SK-N-SH (cell line): ENCODE measurements at regions not wholly inside any gene's neighbourhood (a gene's known extent, or its start where the extent isn't known, plus 50 kb on each side); places are given as distances from the start of the nearest gene placed in this dataset.

Source experiments
- CTCF ChIP-seq: fragments of 200-600 bp; sonication (generic); IDR thresholded peaks from 2 replicates; pipeline ENCODE4 v1.6.1; 2017; ENCODE audit warnings: antibody characterized with exemption, mild to moderate bottlenecking, moderate library complexity
- JUND ChIP-seq: IDR thresholded peaks from 2 replicates; pipeline ENCODE4 v1.4.0; 2012
- MXI1 ChIP-seq: IDR thresholded peaks from 2 replicates; pipeline ENCODE4 v1.6.1; 2012; ENCODE audit warnings: mild to moderate bottlenecking, low read depth, low read length, improper control_type of control experiment
- POLR2AphosphoS5 ChIP-seq: IDR thresholded peaks from 2 replicates; pipeline ENCODE4 v1.6.1; 2012; ENCODE audit warnings: low read depth, low read length

- TF ChIP-seq MXI1 (no peak), CTCF (no peak), JUND (no peak), POLR2AphosphoS5 (no peak)
Measured at GRCh38 chr9:38215465-38215864, 146.4 kb upstream of the SHB start.
